LNCaP clone FGC (cell line): ENCODE measurements at regions not wholly inside any gene's neighbourhood (a gene's known extent, or its start where the extent isn't known, plus 50 kb on each side); places are given as distances from the start of the nearest gene placed in this dataset.

Experiments
- DNase-seq: peaks from one replicate; pipeline ENCODE4 v3.0.0-alpha.2; 2011; ENCODE audit warnings: low read depth
- H3K4me3 ChIP-seq: 2 replicates; pipeline ENCODE4 v1.5.1; 2011; ENCODE audit warnings: mild to moderate bottlenecking, low read depth, low read length, control low read depth
- TF ChIP-seq, protein P1 (sequence below): IDR thresholded peaks from 2 replicates; pipeline ENCODE4 v1.5.1; 2012; ENCODE audit warnings: mild to moderate bottlenecking; ENCODE audit not compliant: control insufficient read depth, insufficient read depth; ENCODE audit errors: extremely low read depth

DNA sequence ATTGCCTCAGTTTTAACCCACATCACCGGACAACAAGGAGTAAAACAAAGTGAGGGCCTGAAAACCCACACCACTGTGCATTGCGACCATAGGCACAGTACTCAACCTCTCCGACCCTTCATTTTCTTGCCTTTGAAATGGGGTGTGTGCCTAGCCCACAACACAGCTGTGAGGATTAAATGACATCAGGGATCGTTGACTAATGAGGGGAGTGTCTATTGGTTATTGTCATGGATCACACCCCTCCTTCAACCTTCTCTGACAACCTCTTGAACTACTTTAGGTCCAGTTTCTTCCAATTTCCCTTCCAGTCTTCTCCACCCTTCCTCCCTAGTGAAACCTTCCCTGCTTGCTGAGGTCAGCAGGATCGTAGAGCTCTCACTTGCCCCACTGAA is 89.5 kb downstream of the HES1 start:
- no peak for DNase-seq
- no peak overlapping the region for H3K4me3 ChIP-seq
- TF ChIP-seq, protein P1, sequence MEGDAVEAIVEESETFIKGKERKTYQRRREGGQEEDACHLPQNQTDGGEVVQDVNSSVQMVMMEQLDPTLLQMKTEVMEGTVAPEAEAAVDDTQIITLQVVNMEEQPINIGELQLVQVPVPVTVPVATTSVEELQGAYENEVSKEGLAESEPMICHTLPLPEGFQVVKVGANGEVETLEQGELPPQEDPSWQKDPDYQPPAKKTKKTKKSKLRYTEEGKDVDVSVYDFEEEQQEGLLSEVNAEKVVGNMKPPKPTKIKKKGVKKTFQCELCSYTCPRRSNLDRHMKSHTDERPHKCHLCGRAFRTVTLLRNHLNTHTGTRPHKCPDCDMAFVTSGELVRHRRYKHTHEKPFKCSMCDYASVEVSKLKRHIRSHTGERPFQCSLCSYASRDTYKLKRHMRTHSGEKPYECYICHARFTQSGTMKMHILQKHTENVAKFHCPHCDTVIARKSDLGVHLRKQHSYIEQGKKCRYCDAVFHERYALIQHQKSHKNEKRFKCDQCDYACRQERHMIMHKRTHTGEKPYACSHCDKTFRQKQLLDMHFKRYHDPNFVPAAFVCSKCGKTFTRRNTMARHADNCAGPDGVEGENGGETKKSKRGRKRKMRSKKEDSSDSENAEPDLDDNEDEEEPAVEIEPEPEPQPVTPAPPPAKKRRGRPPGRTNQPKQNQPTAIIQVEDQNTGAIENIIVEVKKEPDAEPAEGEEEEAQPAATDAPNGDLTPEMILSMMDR: no peak

DNA sequence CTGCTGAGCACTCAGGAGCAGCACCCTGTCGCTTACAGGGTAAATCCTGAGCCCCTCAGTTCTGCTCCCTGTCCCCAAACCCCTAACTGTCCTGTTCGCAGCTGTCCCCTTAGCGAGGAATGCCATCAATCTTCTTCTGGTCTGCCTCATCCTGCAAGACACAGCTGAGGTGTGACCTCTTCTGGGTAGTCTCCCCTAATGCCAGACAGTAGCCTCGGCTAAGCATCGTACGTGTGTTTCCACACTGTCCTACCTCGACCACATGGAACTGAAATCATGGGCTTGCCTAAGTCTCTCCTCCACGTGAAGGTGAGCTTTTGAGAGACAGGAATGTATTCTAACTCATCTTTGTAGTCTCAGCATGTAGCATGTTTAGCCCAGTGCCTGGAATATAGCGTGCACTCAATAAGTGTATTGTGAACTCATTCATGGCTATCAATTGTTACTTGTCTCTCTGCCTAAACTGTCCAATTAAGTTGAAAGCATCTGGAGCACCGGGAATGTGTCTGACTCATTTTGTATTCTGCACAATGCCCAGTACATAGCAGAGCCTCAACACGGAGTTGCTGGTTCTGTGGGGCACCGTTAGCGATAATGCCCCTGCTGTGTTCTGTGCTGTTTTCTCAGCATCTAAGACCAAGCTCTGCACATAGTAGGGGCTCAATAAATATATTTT is 90.2 kb downstream of the HES1 start:
- DNase-seq: no peak
- H3K4me3 ChIP-seq: no peak overlapping the region
- TF ChIP-seq, protein P1: no peak

DNA sequence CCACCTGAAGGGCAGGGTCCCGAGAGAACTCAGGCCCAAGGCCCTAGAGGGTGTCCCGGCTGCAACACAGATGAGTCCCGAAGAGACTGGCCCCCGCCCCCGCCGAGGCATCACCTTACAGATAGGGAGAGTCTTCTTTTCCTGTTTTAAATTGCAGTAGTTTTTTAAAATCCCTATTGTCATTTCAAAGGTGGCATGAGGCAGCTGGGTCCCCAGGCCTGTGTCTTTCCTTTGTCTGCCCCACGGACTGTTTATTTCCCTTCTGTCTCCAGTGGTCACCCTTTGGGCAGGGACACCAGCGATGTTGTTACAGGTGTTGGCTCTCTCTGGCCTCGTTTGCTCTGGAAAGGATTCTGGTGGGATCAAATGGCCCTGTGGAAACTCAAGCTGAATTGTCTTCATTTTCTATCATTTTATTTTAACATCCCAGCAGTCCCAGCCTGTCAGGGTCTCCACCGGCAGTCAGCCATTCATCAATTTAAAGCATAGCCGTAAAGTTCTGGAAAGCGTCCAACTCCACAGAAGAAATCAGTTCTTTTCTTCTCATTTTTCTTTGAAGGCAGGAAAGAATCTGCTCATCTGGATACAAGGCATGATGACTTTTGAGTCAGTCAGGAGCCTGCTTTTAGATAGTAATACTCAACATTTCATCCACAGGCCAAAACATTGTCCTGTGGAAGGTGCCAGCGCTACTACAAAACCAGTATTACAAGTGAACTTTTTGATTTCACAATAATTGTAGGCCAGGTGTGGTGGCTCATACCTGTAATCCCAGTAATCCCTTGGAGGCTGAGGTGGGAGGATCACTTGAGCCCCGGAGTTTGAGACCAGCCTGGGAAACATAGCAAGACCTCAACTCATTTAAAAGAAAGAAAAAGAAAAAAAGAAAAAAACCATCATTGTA is 96.2 kb downstream of the HES1 start:
- no peak for DNase-seq
- H3K4me3 ChIP-seq: no peak overlapping the region
- TF ChIP-seq, protein P1: no peak

DNA sequence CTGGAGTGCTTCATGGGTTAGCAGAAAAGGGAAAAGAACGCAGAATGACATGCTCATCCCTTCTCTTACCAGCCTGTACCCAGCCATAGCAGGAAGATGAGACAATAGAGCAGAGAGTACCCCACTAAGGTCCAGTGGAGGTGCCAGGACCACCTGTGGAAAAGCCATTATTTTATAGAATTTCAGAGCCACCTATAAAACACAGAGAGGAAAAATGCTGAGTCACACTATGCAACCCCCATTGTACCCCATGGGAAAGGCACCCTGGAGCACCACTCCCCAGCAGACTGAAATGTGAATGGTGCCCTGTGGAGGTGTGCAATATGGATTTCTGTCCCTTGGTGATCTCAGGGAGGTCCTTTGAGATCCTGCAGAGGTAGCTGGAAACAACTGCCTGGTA is 97.2 kb downstream of the HES1 start:
- H3K4me3 ChIP-seq: no peak overlapping the region
- TF ChIP-seq, protein P1: no peak
- no peak for DNase-seq

DNA sequence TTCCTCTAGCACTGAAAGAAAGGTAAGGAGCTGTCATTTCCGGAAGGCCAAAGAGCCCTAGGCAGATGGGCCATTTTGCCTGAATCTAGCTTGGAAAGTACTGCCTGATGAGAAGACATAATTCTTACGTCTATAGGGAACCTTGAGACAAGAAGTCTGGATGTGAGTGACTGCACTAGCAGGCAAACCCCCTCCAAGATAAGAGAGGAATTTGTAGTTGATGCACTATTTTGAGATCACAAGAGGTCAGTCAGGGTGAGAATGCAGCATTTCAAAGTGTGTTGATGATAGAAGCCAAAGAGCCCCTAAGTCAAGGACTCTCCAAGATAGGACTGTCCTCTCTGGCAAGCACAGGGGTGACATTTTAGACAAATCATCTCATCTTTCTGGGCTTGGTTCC is 99.2 kb downstream of the HES1 start:
- H3K4me3 ChIP-seq: no peak overlapping the region
- TF ChIP-seq, protein P1: no peak
- DNase-seq: no peak

DNA sequence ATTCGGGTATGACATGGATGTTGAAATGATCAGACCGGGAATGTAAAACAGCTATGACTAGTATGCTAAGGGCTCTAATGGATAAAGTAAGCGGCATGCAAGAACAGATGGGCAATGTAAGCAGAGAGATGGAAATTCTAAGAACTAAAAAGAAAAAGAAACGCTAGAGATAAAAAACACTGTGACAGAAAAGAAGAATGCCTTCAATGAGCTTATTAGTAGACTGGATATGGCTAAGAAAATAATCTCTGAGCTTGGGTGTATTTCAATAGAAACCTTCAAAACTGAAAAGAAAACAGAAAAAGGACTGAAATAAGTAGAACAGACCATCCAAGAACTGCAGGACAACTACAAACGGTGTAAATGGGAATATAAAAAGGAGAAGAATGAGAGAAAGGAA is 101.2 kb downstream of the HES1 start:
- TF ChIP-seq, protein P1: no peak
- DNase-seq: no peak

More for the DNA sequence above, 101.2 kb downstream of the HES1 start:
- no peak overlapping the region for H3K4me3 ChIP-seq
